Tibial nerve (tissue), 3 donors: ENCODE measurements at regions not wholly inside any gene's neighbourhood (a gene's known extent, or its start where the extent isn't known, plus 50 kb on each side); places are given as distances from the start of the nearest gene placed in this dataset.

ENCODE experiments used
- POLR2A ChIP-seq, 2 donors: fragments of 450-650 bp; IDR thresholded peaks; one replicate each; pipeline ENCODE4 v1.6.1; 2017; ENCODE audit warnings: antibody characterized with exemption in 2 of 2, mild to moderate bottlenecking in 2 of 2, moderate library complexity in 2 of 2
- TF ChIP-seq, protein P1 (sequence below), 5 experiments: fragments of 200-600 bp in 3 of 5; fragments of 450-650 bp in 2 of 5; sonication (generic) in 3 of 5; IDR thresholded peaks; one replicate each; pipeline ENCODE4 v1.5.1; 2016 to 2019; ENCODE audit warnings: antibody characterized with exemption in 5 of 5, mild to moderate bottlenecking in 3 of 5, moderate library complexity in 2 of 5

- TF ChIP-seq, protein P1, sequence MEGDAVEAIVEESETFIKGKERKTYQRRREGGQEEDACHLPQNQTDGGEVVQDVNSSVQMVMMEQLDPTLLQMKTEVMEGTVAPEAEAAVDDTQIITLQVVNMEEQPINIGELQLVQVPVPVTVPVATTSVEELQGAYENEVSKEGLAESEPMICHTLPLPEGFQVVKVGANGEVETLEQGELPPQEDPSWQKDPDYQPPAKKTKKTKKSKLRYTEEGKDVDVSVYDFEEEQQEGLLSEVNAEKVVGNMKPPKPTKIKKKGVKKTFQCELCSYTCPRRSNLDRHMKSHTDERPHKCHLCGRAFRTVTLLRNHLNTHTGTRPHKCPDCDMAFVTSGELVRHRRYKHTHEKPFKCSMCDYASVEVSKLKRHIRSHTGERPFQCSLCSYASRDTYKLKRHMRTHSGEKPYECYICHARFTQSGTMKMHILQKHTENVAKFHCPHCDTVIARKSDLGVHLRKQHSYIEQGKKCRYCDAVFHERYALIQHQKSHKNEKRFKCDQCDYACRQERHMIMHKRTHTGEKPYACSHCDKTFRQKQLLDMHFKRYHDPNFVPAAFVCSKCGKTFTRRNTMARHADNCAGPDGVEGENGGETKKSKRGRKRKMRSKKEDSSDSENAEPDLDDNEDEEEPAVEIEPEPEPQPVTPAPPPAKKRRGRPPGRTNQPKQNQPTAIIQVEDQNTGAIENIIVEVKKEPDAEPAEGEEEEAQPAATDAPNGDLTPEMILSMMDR (IDR thresholded peaks at IDR 0.05): no peak
- TF ChIP-seq POLR2A (IDR thresholded peaks at IDR 0.05): no peak
These were observed 167.5 kb downstream of the ATG4C start for GRCh38 chr1:62951428-62951827.
